HCT116 (cell line): ENCODE measurements at regions not wholly inside any gene's neighbourhood (a gene's known extent, or its start where the extent isn't known, plus 50 kb on each side); places are given as distances from the start of the nearest gene placed in this dataset.

Source experiments
- ATAC-seq: fragments of 200-7000 bp; cut with Tn5 transposase; 2 replicates; pipeline ENCODE4 v1.9.1; 2020; ENCODE audit warnings: mild to moderate bottlenecking, moderate library complexity
- BruUV-seq: library from RNA; stranded (reverse); fragments of 400-500 nt; replicated peaks from 2 replicates; lab custom pipeline; 2021; lab: Mats Ljungman, UMichigan
- CTCF ChIA-PET: fragments of 300-600 bp; sonication (Branson Sonifier 250); formaldehyde crosslinking; loops from one replicate; lab custom pipeline; 2021; ENCODE audit warnings: antibody characterized with exemption; lab: Charles Lee
- POLR2A ChIA-PET: fragments of 300-600, 350-600 bp; sonication (Branson Sonifier 250); formaldehyde crosslinking; loops from one replicate; lab custom pipeline; 2021; ENCODE audit warnings: antibody characterized with exemption; lab: Charles Lee
- RAD21 ChIA-PET, 2 experiments: fragments of 300-600 bp; sonication (Branson Sonifier 250); formaldehyde crosslinking; loops; one replicate each; lab custom pipeline; 2023; ENCODE audit warnings: low total read pairs in 2 of 2; ENCODE audit not compliant: uncharacterized antibody in 2 of 2, unreplicated experiment in 2 of 2, low non-redundant PET in 1 of 2; lab: Charles Lee
- DNase-seq: peaks from one replicate; pipeline ENCODE4 v3.0.0-alpha.2; 2010; ENCODE audit warnings: low read depth, low spot score
- H2AFZ ChIP-seq: fragments of 200-600 bp; shearing (Covaris generic), sonication (generic); 2 replicates; pipeline ENCODE4 v1.6.1; 2017; ENCODE audit warnings: low read depth, mixed run types, mixed read lengths, antibody characterized with exemption, low read length; ENCODE audit not compliant: poor library complexity, severe bottlenecking
- H3K27ac ChIP-seq: 2 replicates; pipeline ENCODE4 v1.5.1; 2012; ENCODE audit warnings: low read depth, low read length
- H3K27me3 ChIP-seq: fragments of 200-600 bp; sonication (generic); 2 replicates; pipeline ENCODE4 v1.6.1; 2016; ENCODE audit warnings: mixed run types, low read length, mixed read lengths; ENCODE audit not compliant: insufficient read depth
- H3K36me3 ChIP-seq, 2 experiments: fragments of 200-500 bp in 1 of 2; fragments of 200-600 bp in 1 of 2; sonication (Bioruptor generic) in 1 of 2; sonication (generic) in 1 of 2; 2 replicates each; pipeline versions ENCODE4 v1.5.1 to v1.6.1; 2014 to 2016; ENCODE audit warnings: low read length in 2 of 2, inconsistent platforms in 1 of 2, mixed read lengths in 1 of 2, mixed run types in 1 of 2; ENCODE audit not compliant: insufficient read depth in 2 of 2, control insufficient read depth in 1 of 2
- H3K4me1 ChIP-seq, 2 experiments: fragments of 200-600 bp in 1 of 2; sonication (generic) in 1 of 2; 2 replicates each; pipeline versions ENCODE4 v1.5.1 to v1.6.1; 2012 to 2017; ENCODE audit warnings: low read length in 2 of 2, inconsistent platforms in 1 of 2, mild to moderate bottlenecking in 1 of 2, mixed read lengths in 1 of 2, mixed run types in 1 of 2, moderate library complexity in 1 of 2; ENCODE audit not compliant: insufficient read depth in 2 of 2, control insufficient read depth in 1 of 2
- H3K4me2 ChIP-seq: fragments of 200-600 bp; sonication (generic); 2 replicates; pipeline ENCODE4 v1.6.1; 2017; ENCODE audit warnings: mixed run types, low read length, mixed read lengths
- H3K4me3 ChIP-seq, 2 experiments: fragments of 200-600 bp in 1 of 2; sonication (generic) in 1 of 2; replicated peaks in 1 of 2; 2 replicates each; pipeline ENCODE4 v1.5.1; 2011 to 2016; ENCODE audit warnings: low read length in 2 of 2, control low read depth in 1 of 2, low read depth in 1 of 2, mild to moderate bottlenecking in 1 of 2, mixed read lengths in 1 of 2, mixed run types in 1 of 2
- H3K79me2 ChIP-seq: fragments of 200-600 bp; sonication (generic); 2 replicates; pipeline ENCODE4 v1.6.1; 2017; ENCODE audit warnings: mild to moderate bottlenecking, mixed run types, low read length, moderate library complexity, mixed read lengths; ENCODE audit not compliant: insufficient read depth
- H3K9ac ChIP-seq: fragments of 200-600 bp; sonication (generic); 2 replicates; pipeline ENCODE4 v1.6.1; 2016; ENCODE audit warnings: low read length, mixed read lengths
- H3K9me2 ChIP-seq: fragments of 200-600 bp; sonication (generic), shearing (Covaris generic); 2 replicates; pipeline ENCODE4 v1.6.1; 2017; ENCODE audit warnings: mixed run types, mild to moderate bottlenecking, moderate library complexity; ENCODE audit not compliant: insufficient read depth
- H3K9me3 ChIP-seq, 2 experiments: fragments of 200-500 bp in 1 of 2; fragments of 200-600 bp in 1 of 2; sonication (Bioruptor generic) in 1 of 2; sonication (generic) in 1 of 2; 2 replicates each; pipeline ENCODE4 v1.6.1; 2014 to 2017; ENCODE audit warnings: low read length in 2 of 2, mixed read lengths in 2 of 2, inconsistent platforms in 1 of 2, low read depth in 1 of 2, mild to moderate bottlenecking in 1 of 2, mixed run types in 1 of 2, moderate library complexity in 1 of 2; ENCODE audit not compliant: control insufficient read depth in 1 of 2, insufficient read depth in 1 of 2
- H4K20me1 ChIP-seq: fragments of 200-600 bp; sonication (generic), shearing (Covaris generic); 2 replicates; pipeline ENCODE4 v1.6.1; 2017; ENCODE audit warnings: mixed run types, mild to moderate bottlenecking, moderate library complexity; ENCODE audit not compliant: insufficient read depth
- ATF3 ChIP-seq: IDR thresholded peaks from 2 replicates; pipeline ENCODE4 v1.6.1; 2012
- CEBPB ChIP-seq: IDR thresholded peaks from 2 replicates; pipeline ENCODE4 v1.6.1; 2012; ENCODE audit warnings: low read depth
- EGR1 ChIP-seq: IDR thresholded peaks from 2 replicates; pipeline ENCODE4 v1.6.1; 2012; ENCODE audit warnings: low read depth
- EZH2phosphoT487 ChIP-seq: fragments of 200-600 bp; IDR thresholded peaks from 2 replicates; pipeline ENCODE4 v1.6.1; 2018; ENCODE audit warnings: antibody characterized with exemption, borderline replicate concordance
- FOSL1 ChIP-seq: IDR thresholded peaks from 2 replicates; pipeline ENCODE4 v1.6.1; 2012; ENCODE audit warnings: low read depth
- JUND ChIP-seq: IDR thresholded peaks from 2 replicates; pipeline ENCODE4 v1.6.1; 2012
- MAX ChIP-seq: IDR thresholded peaks from 2 replicates; pipeline ENCODE4 v1.6.1; 2012
- POLR2A ChIP-seq: IDR thresholded peaks from 2 replicates; pipeline ENCODE4 v1.7.0; 2011; ENCODE audit warnings: borderline replicate concordance; ENCODE audit not compliant: insufficient read depth, insufficient read length; ENCODE audit errors: extremely low read depth
- TCF7L2 ChIP-seq: IDR thresholded peaks from 2 replicates; pipeline ENCODE4 v1.7.0; 2011; ENCODE audit warnings: borderline replicate concordance, inconsistent platforms; ENCODE audit not compliant: insufficient read depth, insufficient read length; ENCODE audit errors: extremely low read depth
- YY1 ChIP-seq: IDR thresholded peaks from 2 replicates; pipeline ENCODE4 v1.6.1; 2011; ENCODE audit warnings: low read length, low read depth, moderate library complexity, mild to moderate bottlenecking; ENCODE audit not compliant: insufficient replicate concordance; ENCODE audit errors: extremely low read depth
- ZFX ChIP-seq: fragments of 450-650 bp; IDR thresholded peaks from 2 replicates; pipeline ENCODE4 v1.6.1; 2017
- ZNF274 ChIP-seq: fragments of 200-500 bp; sonication (Bioruptor generic); IDR thresholded peaks from 2 replicates; pipeline ENCODE4 v1.6.1; 2014; ENCODE audit warnings: mild to moderate bottlenecking, low read depth, low read length, inconsistent platforms
- intact Hi-C: fragments of 100-400 bp; cut with micrococcal nuclease; formaldehyde crosslinking; loops from 2 replicates; pipeline ENCODE4 v1.10.0; 2022

- BruUV-seq = no TSS peak
- intact Hi-C loops = no loop called here
- no peaks in the 10 kb centered on the region for H3K79me2 ChIP-seq
- H4K20me1 ChIP-seq = no peaks in the 10 kb centered on the region
- ChIA-PET POLR2A (no interaction called here), RAD21 (no interaction called here), CTCF (no interaction called here)
- no peak for ATAC-seq
- no peak overlapping the region for H3K9ac ChIP-seq
- no peak overlapping the region for H3K4me2 ChIP-seq
- no peak overlapping the region for H3K27ac ChIP-seq
- H3K4me3 ChIP-seq = no peak overlapping the region
- no peaks in the 10 kb centered on the region for H3K27me3 ChIP-seq
- H3K4me1 ChIP-seq = no peaks in the 10 kb centered on the region
- TF ChIP-seq EGR1 (no peak), EZH2phosphoT487 (no peak), ZFX (no peak), CEBPB (no peak), ZNF274 (no peak), TCF7L2 (no peak), YY1 (no peak)
- H2AFZ ChIP-seq = no peak overlapping the region
- no peak for DNase-seq
- no peaks in the 10 kb centered on the region for H3K9me2 ChIP-seq
- H3K9me3 ChIP-seq = peaks cover 0 to 27% of the 10 kb centered on the region in 2 experiments; a peak in 2 of 4 replicates
- no peaks in the 10 kb centered on the region for H3K36me3 ChIP-seq
Measured at GRCh38 chr9:24127519-24127918, 301.5 kb upstream of the ELAVL2 start.

- Histone ChIP-seq H3K27me3 (no peaks in the 10 kb centered on the region), H3K4me1 (no peaks in the 10 kb centered on the region), H3K9ac (no peak overlapping the region), H3K4me2 (no peak overlapping the region), H3K36me3 (no peaks in the 10 kb centered on the region), H3K27ac (no peak overlapping the region), H3K9me3 (peaks cover 0 to 7% of the 10 kb centered on the region in 2 experiments; a peak in 1 of 4 replicates), H3K4me3 (no peak overlapping the region), H3K79me2 (no peaks in the 10 kb centered on the region), H2AFZ (no peak overlapping the region), H4K20me1 (no peaks in the 10 kb centered on the region), H3K9me2 (no peaks in the 10 kb centered on the region)
- POLR2A ChIA-PET = no interaction called here
- DNase-seq (no peak), ATAC-seq (no peak)
- intact Hi-C loops = no loop called here
- no TSS peak for BruUV-seq
- TF ChIP-seq FOSL1 (no peak), ATF3 (no peak), MAX (no peak), ZFX (no peak), POLR2A (no peak), JUND (no peak)
- RAD21 ChIA-PET = no interaction called here
- CTCF ChIA-PET = no interaction called here
Measured at GRCh38 chr9:24118190-24118589, 292.1 kb upstream of the ELAVL2 start.
